NCI-H1105 (cell line): ENCODE measurements at regions not wholly inside any gene's neighbourhood (a gene's known extent, or its start where the extent isn't known, plus 50 kb on each side); places are given as distances from the start of the nearest gene placed in this dataset.
"Not testable (repeated sequence)": the region's sequence is repeated elsewhere in the genome, so short reads cannot be mapped to it uniquely, and the experiment has no call there.

Experiments used
- DNase-seq: peaks from one replicate; lab custom pipeline; 2025; lab: John Stamatoyannopoulos, UW

- no peak for DNase-seq
Observed at GRCh38 chr7:66539902-66540375, 88.7 kb upstream of the KCTD7 start.

DNA sequence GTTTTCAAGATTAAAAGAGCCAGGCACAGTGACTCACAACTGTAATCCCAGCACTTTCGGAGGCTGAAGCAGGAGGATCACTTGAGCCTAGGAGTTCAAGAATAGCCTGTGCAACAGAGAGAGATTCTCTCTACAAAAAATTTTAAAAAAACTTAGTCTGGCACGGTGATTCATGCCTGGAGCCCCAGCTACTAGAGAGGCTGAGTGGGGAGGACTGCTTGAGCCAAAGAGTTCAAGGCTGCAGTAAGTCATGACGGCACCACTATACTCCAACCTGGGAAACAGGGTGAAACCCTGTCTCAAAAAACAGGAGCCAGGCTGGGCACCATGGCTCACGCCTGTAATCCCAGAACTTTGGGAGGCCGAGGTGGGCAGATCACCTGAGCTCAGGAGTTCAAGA is 86.6 kb upstream of the KCTD7 start:
- DNase-seq: no peak

DNA sequence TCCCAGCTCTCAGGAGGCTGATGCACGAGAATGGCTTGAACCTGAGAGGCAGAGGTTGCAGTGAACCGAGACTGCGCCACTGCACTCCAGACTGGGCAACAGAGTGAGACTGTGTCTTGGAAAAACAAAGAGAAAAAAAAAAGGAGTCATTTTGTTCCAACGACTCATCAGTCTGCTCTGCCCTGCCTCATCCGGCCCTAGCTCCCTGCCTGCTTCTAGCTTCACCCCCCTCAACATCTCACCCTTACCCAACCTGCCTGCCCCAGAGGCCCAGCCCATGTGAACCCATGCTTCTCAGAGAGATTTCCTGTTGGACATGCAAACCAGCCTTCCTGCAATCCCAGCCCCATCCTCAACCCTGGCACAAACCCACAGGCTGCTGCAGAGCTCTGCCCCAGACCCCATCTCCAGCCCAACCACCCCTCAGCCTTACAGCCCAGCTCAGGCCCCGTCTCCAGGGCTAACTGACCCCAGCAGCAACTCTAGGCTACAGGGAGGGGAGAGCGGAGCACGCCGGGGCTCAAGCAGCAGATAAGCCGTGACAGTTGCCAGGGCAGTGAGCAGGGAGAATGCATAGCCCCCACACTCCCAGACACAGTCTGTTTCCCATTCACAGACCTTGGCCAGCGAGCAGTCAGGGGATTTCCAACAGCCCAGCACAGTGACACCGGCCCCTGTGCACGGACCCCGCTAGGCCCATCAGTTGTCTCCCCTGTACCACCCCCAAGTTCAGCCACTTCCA is 86.0 kb upstream of the KCTD7 start:
- DNase-seq: no peak

GRCh38 chr7:66549466-66549865 is 79.2 kb upstream of the KCTD7 start:
- DNase-seq: no peak

DNA sequence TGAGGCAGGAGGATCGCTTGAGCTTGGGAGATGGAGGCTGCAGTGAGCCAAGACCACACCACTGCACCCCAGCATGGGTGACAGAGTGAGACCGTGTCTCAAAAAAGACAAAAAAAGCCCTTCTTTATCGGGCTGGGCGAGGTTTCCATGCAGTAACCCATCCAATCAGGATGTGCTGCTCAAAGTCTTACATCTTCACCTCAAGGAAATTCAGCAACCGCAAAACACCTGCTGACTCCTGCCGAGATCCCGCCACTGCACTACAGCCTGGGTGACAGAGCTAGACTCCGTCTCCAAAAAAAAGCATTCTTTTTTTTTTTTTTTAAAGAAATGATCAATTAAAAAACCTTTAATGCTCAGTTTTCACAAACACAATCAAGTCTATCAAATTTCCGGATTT is 75.7 kb upstream of the KCTD7 start:
- no peak for DNase-seq

DNA sequence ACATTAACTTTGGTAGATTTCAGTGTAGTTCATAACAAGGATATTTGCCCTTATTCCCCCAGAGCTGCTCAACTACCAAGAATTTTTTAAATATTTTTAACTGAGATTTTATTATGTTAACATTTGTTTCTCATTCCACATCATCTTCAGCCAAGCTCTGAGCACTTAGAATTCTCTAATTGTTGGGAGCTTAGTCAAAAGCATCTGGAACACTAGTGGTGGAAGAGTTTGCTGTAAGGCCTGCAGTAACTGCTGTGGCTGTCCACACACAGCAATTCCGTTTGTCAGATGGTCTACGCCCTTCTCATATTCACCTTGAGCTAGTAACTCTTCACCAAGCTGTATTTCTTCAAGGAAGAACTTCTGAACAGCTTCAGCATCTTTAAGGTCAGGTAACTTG is 75.0 kb upstream of the KCTD7 start:
- DNase-seq: not testable (repeated sequence)

DNA sequence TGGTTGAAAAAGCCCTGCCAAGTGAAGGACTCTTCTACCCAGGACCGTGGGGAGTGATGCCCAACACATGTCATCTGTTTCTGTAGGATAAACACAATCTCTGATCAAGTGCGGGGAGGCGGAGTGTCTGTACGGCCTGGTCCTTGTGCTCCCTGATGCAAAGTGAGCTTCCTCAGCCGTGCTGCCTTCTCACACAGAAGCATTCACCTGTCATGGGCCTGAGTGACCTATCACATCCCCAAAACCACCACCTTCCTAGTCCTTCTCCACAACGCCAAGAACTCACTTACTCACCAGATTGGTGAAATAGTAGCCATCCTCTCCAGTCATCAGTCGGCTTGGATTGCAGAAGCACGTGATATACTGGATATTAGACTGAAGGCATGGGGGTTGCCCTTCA is 74.4 kb upstream of the KCTD7 start:
- DNase-seq: not testable (repeated sequence)

- DNase-seq: not testable (repeated sequence)
Observed at GRCh38 chr7:66554842-66555430, 73.7 kb upstream of the KCTD7 start.

DNA sequence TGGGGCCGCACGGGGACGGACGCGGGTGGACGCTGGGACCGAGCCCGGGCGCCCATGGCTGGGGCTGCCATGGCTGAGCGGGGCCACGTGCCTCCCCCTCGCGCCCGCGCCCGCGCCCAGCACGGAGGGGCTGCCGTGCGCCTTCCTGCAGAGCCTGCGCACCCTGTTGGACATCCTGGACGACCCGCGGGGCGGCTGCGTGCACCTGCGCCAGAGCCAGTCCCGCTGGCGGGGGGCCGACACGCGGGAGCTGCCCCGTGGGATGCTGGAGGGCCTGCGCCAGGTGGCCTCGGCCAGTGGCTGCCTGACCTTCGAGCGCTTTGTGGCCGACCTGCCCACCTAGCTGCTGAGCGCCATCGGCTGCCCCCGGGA is 72.5 kb upstream of the KCTD7 start:
- no peak for DNase-seq

DNA sequence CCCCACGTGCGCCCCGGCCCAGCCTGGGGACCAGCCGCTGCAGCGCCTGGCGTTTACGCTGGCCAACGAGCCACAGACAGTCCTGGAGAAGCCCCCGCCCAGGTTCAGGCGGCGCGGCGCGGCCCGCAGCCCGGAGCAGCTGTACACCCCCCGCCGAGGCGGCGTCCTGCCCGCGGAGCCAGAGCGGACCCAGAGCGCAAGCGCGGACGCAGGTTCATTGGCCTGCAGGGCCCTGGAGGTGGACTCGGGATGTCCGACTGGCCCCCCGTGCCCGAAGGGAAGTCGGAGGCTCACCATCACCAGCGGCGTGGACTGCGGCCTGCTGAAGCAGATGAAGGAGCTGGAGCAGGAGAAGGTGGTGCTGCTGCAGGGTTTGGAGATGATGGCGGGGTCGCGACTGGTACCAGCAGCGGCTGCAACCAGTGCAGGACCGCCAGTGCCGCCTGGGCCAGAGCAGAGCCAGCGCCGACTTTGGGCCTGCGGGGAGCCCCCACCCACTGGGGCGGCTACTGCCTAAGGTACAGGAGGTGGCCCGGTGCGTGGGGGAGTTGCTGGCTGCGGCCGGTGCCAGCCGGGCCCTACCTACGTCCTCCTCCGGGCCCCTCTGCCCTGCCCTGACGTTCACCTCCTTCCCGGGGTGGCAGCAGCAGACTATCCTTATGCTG is 72.0 kb upstream of the KCTD7 start:
- no peak for DNase-seq

GRCh38 chr7:66557214-66558200 is 71.2 kb upstream of the KCTD7 start:
- peak; percentile 18 for DNase-seq

GRCh38 chr7:66558201-66558641 is 70.5 kb upstream of the KCTD7 start:
- no peak for DNase-seq

DNA sequence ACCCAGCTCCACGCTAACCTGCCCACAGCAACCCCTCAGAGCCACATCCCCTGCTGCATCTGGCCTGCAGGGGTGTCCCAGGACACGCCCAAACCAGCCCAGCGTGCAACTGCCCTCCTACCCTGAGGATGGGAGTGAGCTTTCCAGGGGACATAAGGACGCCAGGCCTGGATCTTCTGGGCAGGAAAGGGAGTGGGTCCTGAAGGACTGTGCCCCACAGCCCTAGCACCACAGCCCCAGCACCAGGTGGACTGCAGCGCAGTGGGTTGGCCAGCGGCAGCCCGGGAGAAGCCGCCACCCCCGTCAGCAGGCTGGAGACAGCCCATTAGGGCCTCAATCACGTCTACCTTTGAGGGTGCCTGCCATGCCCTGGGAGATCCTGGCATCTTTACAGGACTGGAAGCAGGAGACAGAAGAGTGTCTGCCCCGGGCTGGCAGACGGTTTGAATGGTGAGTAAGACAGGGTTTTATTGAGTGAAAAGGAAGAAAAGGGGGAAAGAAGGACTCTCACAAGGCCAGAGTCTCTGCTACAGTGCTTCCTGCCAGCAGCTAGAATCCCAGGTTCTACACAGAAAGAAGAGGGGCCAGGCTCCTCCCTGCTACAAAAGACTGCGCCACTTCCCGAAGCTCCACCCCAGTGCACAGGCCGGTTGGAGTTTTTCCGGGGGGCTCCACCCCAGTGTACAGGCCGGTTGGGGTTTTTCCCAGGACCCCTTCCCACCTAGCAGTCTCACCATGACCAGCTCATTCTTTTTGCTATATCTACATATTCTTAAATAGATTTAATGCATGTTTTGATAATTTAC is 69.8 kb upstream of the KCTD7 start:
- no peak for DNase-seq

DNA sequence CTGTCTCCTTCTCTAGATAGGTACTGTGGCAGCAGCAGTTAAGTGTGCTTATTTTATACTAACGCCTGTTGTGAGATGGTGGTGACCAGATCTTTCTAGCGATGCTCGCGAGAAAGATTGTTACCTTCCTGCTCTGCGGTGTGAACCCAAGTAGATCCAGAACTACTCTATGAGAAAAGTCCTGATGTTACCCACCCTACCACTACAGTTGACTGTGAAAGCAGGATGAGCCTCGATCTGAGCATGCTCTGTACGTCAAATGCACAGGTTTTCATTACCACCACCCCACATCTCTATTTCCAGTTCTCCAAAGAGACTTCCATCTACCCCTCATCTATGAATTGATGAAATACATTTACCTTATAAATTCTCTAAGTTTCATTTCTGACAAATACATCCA is 64.6 kb upstream of the KCTD7 start:
- no peak for DNase-seq

DNA sequence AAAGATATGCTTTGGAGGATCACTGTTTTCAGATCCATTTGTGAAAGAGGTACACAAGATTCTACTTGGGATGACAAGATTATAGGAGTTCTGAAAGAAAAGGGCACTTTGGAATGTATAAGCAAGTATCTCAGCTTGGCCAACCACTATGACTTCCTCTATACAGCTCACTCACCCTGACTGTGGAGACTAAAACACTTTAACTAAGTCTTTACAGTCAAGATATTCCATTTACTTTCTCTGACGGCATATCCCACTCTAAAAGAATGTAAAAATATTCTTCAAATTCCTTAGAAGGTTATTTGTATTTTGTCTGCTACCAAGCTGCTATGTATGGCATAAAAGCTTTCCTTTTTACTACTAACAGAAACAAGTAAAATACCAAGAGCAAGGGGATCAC is 58.5 kb upstream of the KCTD7 start:
- not testable (repeated sequence) for DNase-seq

- no peak for DNase-seq
Observed at GRCh38 chr7:66571568-66571967, 57.1 kb upstream of the KCTD7 start.

DNA sequence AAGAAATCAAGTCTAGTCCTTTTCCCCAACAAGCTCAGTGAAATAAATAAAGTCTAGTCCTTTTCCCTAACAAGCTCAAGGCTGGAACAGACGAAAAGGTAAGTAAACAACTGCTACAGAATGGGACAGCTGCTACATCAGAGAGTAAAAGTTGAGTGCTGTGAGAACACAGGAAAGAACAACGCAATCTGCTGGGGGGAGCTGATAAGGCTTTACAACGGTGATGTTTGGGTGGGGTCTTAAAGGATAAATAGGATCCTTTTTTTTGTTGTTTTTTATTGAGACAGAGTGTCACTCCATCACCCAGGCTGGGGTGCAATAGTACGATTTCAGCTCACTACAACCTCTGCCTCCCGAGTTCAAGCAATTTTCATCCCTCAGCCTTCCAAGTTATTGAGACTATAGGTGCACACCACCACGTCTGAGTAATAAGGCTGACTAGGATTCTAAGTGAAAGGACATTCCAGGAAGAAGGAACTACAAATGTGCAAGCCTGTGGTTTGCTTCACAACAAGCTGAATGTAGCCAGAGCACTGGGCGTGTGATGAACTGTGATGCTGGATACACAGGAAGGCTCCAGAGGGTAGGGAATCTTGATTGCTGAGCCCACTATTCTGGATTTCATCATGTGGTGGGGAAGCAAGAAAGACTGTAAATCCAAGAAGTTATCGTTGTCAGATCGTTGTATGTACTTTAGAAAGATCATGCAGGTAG is 54.7 kb upstream of the KCTD7 start:
- not testable (repeated sequence) for DNase-seq

- not testable (repeated sequence) for DNase-seq
Observed at GRCh38 chr7:66574768-66575167, 53.9 kb upstream of the KCTD7 start.

GRCh38 chr7:66575398-66575797 is 53.3 kb upstream of the KCTD7 start:
- no peak for DNase-seq

GRCh38 chr7:66576646-66577045 is 52.0 kb upstream of the KCTD7 start:
- DNase-seq: no peak
